HG03039 (cell line): ENCODE measurements at regions not wholly inside any gene's neighbourhood (a gene's known extent, or its start where the extent isn't known, plus 50 kb on each side); places are given as distances from the start of the nearest gene placed in this dataset.

Source experiments
- ATAC-seq: cut with Tn5 transposase; IDR thresholded peaks from one replicate; pipeline ENCODE4 v1.9.1; 2021; ENCODE audit warnings: mild to moderate bottlenecking, moderate library complexity; ENCODE audit not compliant: unreplicated experiment

- ATAC-seq, result no peak
Observed at GRCh38 chr2:129720761-129721160, 258.7 kb upstream of the RAB6C start.

GRCh38 chr2:129721236-129721635, 258.2 kb upstream of the RAB6C start:
- no peak for ATAC-seq

DNA sequence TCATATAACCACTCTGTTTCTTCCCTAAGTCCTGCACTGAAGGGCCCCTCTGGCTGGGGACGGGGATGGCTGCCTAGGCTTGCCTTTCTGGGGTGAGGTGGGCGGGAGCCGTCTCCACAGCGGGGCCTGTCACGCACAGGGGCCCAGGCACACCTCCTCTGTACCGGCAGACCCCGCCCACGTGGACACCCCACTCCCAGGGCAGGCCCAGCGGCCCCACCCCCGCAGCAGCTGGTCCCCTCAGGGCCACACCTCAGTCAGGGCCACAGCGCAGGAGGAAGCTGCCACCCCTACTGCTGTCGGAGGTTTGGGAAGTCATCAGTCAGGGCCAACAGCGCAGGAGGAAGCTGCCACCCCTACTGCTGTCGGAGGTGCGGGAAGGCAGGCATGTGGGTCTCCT, 257.6 kb upstream of the RAB6C start:
- ATAC-seq, result no peak

GRCh38 chr2:129722306-129723019, 257.0 kb upstream of the RAB6C start:
- ATAC-seq, result no peak

GRCh38 chr2:129723277-129724020, 256.0 kb upstream of the RAB6C start:
- no peak for ATAC-seq

GRCh38 chr2:129724021-129724757, 255.3 kb upstream of the RAB6C start:
- no peak for ATAC-seq

GRCh38 chr2:129726216-129726615, 253.2 kb upstream of the RAB6C start:
- ATAC-seq, result no peak

- no peak for ATAC-seq
Observed at GRCh38 chr2:129727286-129727685, 252.2 kb upstream of the RAB6C start.

- no peak for ATAC-seq
Observed at GRCh38 chr2:129728035-129728972, 251.2 kb upstream of the RAB6C start.

GRCh38 chr2:129729011-129729410, 250.5 kb upstream of the RAB6C start:
- ATAC-seq, result no peak

DNA sequence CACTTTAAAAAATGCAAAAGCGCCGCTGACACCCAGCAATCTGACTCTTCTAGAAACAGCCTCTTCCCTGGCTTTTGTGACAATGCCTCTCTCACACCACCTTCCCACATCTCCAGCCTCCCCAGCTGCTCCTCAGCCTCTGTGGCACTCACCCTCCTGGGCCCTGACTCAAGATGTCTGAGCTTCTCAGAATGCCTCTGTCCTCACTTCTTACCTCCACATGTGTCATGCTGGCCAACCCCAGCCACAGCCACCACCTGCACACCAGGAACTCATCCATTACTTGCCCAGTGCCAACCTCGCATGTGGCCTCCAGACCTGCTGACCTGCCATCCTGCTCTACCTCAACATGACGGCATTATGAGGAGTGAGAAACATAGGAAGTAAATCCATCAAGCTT, 249.8 kb upstream of the RAB6C start:
- no peak for ATAC-seq

- no peak for ATAC-seq
Observed at GRCh38 chr2:129730979-129731378, 248.5 kb upstream of the RAB6C start.

- ATAC-seq, result no peak
Observed at GRCh38 chr2:129731907-129732629, 247.4 kb upstream of the RAB6C start.

DNA sequence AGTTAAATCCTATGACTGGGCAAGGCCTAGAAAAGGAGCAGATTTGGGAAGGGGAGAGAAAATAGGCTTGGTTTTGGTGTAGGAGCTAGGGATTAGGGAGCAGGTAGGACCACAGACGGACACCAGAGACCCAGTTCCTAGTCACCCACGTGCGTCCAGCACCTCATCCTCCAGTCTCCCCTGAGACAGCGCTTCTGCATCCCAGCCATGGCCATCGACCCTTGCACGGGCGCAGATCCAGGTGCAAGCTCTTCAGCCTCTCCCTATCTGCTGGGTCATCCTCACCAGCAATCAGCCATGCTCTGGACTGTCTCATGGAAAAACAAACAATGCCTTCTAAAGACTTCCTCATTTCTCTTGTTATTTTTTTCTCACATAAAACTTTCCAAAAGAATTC, 246.8 kb upstream of the RAB6C start:
- no peak for ATAC-seq

GRCh38 chr2:129733041-129733440, 246.4 kb upstream of the RAB6C start:
- ATAC-seq, result no peak

DNA sequence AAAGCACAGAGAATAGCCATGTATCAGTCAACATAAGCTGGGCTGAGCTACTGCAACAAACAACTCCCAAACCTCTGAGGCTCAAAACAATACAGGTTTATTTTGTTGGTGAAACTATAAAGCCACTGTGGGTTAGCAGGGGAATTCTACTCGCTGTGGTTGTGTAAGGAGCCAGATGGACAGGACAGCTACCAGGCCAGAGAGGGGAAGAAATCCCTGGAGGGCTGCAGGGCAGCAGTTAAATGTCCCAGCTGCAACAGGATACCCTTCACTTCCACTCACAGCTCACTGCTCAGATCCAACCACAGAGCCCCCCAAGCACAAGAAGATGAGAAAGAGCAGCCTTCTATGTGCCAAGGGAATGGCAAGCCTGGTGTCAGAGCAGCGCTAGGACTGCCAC, 245.9 kb upstream of the RAB6C start:
- no peak for ATAC-seq

DNA sequence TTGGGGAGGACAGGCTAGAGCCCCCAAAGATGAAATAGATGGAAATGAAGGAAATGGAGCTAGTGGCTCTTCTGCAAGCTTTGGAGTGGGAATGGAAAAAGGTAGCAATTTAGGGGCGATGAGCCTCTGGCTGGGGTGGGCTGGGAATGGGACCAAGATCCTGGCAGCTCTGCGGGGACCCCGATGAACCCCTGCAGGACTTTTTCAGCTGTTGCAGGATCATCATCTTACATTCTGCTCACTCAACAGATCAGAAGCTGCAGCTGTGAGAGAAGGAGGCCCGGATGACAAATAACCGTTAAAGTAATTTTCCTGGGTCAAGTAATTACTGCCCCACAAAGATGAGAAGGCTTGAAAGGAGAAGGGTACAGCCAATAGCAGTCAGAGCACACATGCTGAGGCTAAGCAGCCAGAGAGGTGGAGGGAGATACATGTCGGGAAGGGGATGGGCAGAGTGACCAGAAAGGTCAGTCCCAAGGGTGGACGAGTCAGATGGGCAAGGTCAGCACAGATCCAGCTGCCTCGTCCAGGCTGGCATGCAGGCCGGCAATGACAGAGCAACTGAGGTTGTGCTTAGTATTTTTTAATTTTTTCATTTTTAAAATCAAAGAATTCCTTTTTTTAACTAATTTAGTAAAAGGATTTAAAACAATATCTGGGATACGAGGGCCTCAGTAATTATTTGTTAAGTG, 245.0 kb upstream of the RAB6C start:
- no peak for ATAC-seq

DNA sequence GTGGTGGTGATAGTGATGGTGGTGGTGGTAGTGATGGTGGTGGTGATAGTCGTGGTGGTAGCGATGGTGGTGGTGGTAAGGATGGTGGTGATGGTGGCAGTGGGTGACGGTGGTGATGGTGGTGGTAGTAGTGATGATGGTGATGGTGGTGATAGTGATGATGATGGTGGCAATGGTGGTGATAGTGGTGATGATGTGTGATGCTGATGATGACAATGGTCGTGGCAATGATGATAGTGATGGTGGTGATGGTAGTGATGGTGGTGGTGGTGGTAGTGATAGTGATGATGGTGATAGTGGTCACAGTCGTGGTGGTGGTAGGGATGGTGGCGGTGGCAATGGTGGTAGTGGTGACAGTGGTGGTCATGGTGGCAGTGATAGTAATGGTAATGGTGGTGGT, 243.9 kb upstream of the RAB6C start:
- no peak for ATAC-seq

DNA sequence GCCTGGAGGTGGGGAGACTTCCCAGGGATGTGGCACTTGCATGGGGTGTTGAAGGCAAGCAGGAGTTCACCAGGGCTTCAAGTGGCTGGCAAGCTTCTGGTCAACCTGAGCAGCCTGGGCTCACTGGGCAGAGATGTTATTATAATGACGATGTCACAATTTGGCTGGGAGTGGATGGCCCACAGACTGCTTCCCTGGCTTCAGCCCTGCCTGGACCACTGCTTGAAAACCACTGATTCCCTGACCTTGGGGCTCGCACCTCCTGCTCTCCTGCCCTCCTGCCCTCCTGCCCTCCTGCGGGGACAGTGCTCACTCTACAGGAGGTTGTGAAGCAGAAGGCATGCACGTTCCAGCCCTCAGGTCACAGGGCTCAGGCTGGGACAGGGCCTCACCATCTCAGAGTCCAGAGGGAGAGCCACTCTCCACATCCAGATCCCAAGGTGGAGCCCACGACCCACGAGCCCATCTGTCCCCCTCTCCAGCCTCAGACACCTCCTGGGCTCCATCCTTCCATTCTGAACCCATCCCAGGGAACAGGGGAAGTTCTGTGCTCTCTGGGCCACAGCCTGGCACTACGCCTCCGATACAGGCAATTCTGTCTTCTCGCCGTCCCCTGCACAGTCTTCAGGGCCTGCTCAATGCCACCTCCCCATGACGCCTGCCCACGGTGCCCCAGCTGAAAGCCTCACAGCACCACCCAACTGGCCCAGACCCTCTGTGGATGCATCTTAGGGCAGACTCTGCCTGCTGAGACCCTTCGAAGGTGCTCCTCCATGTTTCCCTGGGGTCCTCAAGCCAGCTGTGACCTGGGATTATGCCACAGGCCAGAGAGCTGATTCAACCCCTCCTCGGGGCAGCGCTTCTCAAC, 241.6 kb upstream of the RAB6C start:
- ATAC-seq, result no peak
